ENCODE measurements at regions not wholly inside any gene's neighbourhood (a gene's known extent, or its start where the extent isn't known, plus 50 kb on each side); places are given as distances from the start of the nearest gene placed in this dataset.
"Not testable (repeated sequence)": the region's sequence is repeated elsewhere in the genome, so short reads cannot be mapped to it uniquely, and the experiment has no call there.

GRCh38 chr16:35598696-35599332, 2139.4 kb downstream of the TP53TG3F start:
- H3K9me3 ChIP-seq (ENCODE audit: low read depth, low read length): peaks cover 2% of the 10 kb centered on the region
- no peaks in the 10 kb centered on the region for H3K79me2 ChIP-seq (ENCODE audit: insufficient read depth, low read length)
- no peak overlapping the region for H3K4me2 ChIP-seq (ENCODE audit: insufficient read depth, low read length)
- H4K20me1 ChIP-seq (ENCODE audit: insufficient read depth, low read length): no peaks in the 10 kb centered on the region
- no peak overlapping the region for H3K4me3 ChIP-seq (ENCODE audit: insufficient read depth, low read length)
- H3K36me3 ChIP-seq (ENCODE audit: insufficient read depth, low read length): no peaks in the 10 kb centered on the region
- no peaks in the 10 kb centered on the region for H3K4me1 ChIP-seq (ENCODE audit: insufficient read depth, low read length)
- no peak overlapping the region for H2AFZ ChIP-seq (ENCODE audit: low read length)
- DNase-seq (ENCODE audit: insufficient read length, low spot score, missing footprints): no peak
- no peaks in the 10 kb centered on the region for H3K27me3 ChIP-seq (ENCODE audit: insufficient read depth, low read length)
- TF ChIP-seq, protein P1, sequence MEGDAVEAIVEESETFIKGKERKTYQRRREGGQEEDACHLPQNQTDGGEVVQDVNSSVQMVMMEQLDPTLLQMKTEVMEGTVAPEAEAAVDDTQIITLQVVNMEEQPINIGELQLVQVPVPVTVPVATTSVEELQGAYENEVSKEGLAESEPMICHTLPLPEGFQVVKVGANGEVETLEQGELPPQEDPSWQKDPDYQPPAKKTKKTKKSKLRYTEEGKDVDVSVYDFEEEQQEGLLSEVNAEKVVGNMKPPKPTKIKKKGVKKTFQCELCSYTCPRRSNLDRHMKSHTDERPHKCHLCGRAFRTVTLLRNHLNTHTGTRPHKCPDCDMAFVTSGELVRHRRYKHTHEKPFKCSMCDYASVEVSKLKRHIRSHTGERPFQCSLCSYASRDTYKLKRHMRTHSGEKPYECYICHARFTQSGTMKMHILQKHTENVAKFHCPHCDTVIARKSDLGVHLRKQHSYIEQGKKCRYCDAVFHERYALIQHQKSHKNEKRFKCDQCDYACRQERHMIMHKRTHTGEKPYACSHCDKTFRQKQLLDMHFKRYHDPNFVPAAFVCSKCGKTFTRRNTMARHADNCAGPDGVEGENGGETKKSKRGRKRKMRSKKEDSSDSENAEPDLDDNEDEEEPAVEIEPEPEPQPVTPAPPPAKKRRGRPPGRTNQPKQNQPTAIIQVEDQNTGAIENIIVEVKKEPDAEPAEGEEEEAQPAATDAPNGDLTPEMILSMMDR (IDR thresholded peaks at IDR 0.05; ENCODE audit: extremely low read depth, low read depth, low read length): no peak
- H3K27ac ChIP-seq (ENCODE audit: low read depth, low read length): no peak overlapping the region

GRCh38 chr16:35599429-35600160, 2140.2 kb downstream of the TP53TG3F start:
- H3K4me2 ChIP-seq (ENCODE audit: insufficient read depth, low read length): no peak overlapping the region
- no peak overlapping the region for H2AFZ ChIP-seq (ENCODE audit: low read length)
- no peak overlapping the region for H3K4me3 ChIP-seq (ENCODE audit: insufficient read depth, low read length)
- H3K79me2 ChIP-seq (ENCODE audit: insufficient read depth, low read length): no peaks in the 10 kb centered on the region
- no peaks in the 10 kb centered on the region for H3K4me1 ChIP-seq (ENCODE audit: insufficient read depth, low read length)
- no peaks in the 10 kb centered on the region for H3K27me3 ChIP-seq (ENCODE audit: insufficient read depth, low read length)
- TF ChIP-seq, protein P1 (IDR thresholded peaks at IDR 0.05; ENCODE audit: extremely low read depth, low read depth, low read length): no peak
- H3K27ac ChIP-seq (ENCODE audit: low read depth, low read length): no peak overlapping the region
- H3K9me3 ChIP-seq (ENCODE audit: low read depth, low read length): peaks cover 2% of the 10 kb centered on the region
- H3K36me3 ChIP-seq (ENCODE audit: insufficient read depth, low read length): no peaks in the 10 kb centered on the region
- DNase-seq (ENCODE audit: insufficient read length, low spot score, missing footprints): no peak
- H4K20me1 ChIP-seq (ENCODE audit: insufficient read depth, low read length): no peaks in the 10 kb centered on the region

DNA sequence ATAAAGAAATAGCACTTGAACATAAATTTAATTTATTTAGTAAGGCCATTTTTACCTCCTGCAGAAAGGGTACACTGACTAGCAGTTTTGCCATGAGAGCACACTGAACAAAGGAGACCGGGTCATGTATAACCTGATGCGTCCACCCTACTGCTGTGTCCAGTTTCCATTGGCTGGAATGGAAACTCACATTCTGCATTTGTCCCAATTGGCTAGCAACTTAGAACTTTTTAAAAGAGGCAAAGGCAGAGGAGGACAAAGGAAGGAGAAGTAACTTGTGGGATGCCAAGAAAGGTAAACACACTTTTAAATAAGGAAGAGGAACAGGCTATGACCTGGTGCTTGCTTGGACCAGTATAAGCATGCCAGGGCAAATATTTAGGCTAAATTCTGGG, 2140.7 kb downstream of the TP53TG3F start:
- H3K4me1 ChIP-seq (ENCODE audit: insufficient read depth, low read length); H3K27ac ChIP-seq (ENCODE audit: low read depth, low read length); H4K20me1 ChIP-seq (ENCODE audit: insufficient read depth, low read length); H3K36me3 ChIP-seq (ENCODE audit: insufficient read depth, low read length); H3K27me3 ChIP-seq (ENCODE audit: insufficient read depth, low read length); H3K4me3 ChIP-seq (ENCODE audit: insufficient read depth, low read length); H3K4me2 ChIP-seq (ENCODE audit: insufficient read depth, low read length); H3K9me3 ChIP-seq (ENCODE audit: low read depth, low read length); H2AFZ ChIP-seq (ENCODE audit: low read length); H3K79me2 ChIP-seq (ENCODE audit: insufficient read depth, low read length); DNase-seq (ENCODE audit: insufficient read length, low spot score, missing footprints): not testable (repeated sequence)

DNA sequence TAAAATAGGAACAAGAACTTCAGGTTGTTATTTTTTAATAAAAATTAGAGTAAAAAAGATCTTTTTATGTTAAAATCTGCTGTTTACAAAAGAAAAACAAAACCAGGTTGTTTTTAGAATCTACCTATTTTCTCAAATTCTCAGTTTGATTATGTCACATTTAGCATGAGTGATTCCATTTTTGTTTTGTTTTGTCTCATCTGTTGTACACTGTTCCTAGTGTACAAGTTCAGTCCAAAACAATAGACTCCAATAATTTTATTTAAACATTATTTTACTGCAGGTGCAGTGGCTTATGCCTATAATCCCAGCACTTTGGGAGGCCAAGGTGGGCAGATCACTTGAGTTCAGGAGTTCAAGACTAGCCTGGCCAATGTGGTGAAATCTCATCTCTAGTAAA, 2142.7 kb downstream of the TP53TG3F start:
- TF ChIP-seq, protein P1 (IDR thresholded peaks at IDR 0.05; ENCODE audit: extremely low read depth, low read depth, low read length): no peak
- H3K36me3 ChIP-seq (ENCODE audit: insufficient read depth, low read length): no peaks in the 10 kb centered on the region

DNA sequence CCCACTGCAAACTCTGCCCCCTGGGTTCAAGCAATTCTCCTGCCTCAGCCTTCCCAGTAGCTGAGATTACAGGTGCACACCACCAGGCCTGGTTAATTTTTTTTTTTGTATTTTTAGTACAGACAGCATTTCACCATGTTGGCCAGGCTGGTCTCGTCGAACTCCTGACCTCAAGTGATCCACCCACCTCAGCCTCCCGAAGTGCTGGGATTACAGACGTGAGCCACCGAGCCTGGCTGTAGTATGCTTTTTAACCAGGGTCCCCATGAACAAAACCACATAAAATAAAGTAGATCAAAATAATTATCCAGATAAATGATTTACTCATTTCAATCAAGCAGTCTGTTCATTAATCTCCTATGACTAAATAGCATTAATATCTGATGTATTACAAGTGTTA, 2144.0 kb downstream of the TP53TG3F start:
- H3K79me2 ChIP-seq (ENCODE audit: insufficient read depth, low read length); H4K20me1 ChIP-seq (ENCODE audit: insufficient read depth, low read length); H3K4me1 ChIP-seq (ENCODE audit: insufficient read depth, low read length); H3K4me3 ChIP-seq (ENCODE audit: insufficient read depth, low read length); H3K27me3 ChIP-seq (ENCODE audit: insufficient read depth, low read length); H3K4me2 ChIP-seq (ENCODE audit: insufficient read depth, low read length); H3K27ac ChIP-seq (ENCODE audit: low read depth, low read length); H2AFZ ChIP-seq (ENCODE audit: low read length); H3K36me3 ChIP-seq (ENCODE audit: insufficient read depth, low read length); DNase-seq (ENCODE audit: insufficient read length, low spot score, missing footprints); H3K9me3 ChIP-seq (ENCODE audit: low read depth, low read length): not testable (repeated sequence)

More for the DNA sequence above, 2142.7 kb downstream of the TP53TG3F start:
- H3K9me3 ChIP-seq (ENCODE audit: low read depth, low read length): peaks cover 2% of the 10 kb centered on the region
- H3K27me3 ChIP-seq (ENCODE audit: insufficient read depth, low read length): no peaks in the 10 kb centered on the region
- H3K27ac ChIP-seq (ENCODE audit: low read depth, low read length): no peak overlapping the region
- H3K4me1 ChIP-seq (ENCODE audit: insufficient read depth, low read length): no peaks in the 10 kb centered on the region
- H3K79me2 ChIP-seq (ENCODE audit: insufficient read depth, low read length): no peaks in the 10 kb centered on the region
- no peak overlapping the region for H3K4me2 ChIP-seq (ENCODE audit: insufficient read depth, low read length)
- no peaks in the 10 kb centered on the region for H4K20me1 ChIP-seq (ENCODE audit: insufficient read depth, low read length)
- DNase-seq (ENCODE audit: insufficient read length, low spot score, missing footprints): no peak
- no peak overlapping the region for H3K4me3 ChIP-seq (ENCODE audit: insufficient read depth, low read length)
- H2AFZ ChIP-seq (ENCODE audit: low read length): no peak overlapping the region

Data from osteoblast (primary cell).